ENCODE measurements at regions not wholly inside any gene's neighbourhood (a gene's known extent, or its start where the extent isn't known, plus 50 kb on each side); places are given as distances from the start of the nearest gene placed in this dataset.
"Not testable (repeated sequence)": the region's sequence is repeated elsewhere in the genome, so short reads cannot be mapped to it uniquely, and the experiment has no call there.

DNA sequence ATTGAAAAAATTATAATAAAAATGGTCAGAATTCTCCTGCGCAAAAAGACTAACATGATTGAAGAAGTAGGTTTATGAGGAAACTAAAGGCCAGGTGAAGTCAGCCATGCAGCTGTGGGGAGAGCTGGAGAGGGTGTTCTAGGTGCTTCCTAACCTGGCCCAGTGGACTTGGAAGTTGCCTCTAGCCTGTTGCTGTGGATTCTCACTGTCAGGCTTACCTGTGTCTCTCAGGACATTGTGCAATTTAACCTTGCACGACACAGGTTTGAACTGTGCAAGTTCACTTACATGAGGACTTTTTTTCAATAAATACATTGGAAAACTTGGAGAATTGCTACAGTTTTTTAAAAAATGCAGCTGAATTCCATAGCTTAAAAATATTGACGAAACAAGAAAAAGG lies 266.4 kb downstream of the CXCL12 start:
- TF ChIP-seq, protein P1, sequence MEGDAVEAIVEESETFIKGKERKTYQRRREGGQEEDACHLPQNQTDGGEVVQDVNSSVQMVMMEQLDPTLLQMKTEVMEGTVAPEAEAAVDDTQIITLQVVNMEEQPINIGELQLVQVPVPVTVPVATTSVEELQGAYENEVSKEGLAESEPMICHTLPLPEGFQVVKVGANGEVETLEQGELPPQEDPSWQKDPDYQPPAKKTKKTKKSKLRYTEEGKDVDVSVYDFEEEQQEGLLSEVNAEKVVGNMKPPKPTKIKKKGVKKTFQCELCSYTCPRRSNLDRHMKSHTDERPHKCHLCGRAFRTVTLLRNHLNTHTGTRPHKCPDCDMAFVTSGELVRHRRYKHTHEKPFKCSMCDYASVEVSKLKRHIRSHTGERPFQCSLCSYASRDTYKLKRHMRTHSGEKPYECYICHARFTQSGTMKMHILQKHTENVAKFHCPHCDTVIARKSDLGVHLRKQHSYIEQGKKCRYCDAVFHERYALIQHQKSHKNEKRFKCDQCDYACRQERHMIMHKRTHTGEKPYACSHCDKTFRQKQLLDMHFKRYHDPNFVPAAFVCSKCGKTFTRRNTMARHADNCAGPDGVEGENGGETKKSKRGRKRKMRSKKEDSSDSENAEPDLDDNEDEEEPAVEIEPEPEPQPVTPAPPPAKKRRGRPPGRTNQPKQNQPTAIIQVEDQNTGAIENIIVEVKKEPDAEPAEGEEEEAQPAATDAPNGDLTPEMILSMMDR (IDR thresholded peaks at IDR 0.05; ENCODE audit: insufficient read depth, low read length, poor library complexity, severe bottlenecking): no peak
- no peak overlapping the region for H3K4me3 ChIP-seq (ENCODE audit: low read depth, low read length)
- DNase-seq (ENCODE audit: low read depth): no peak
- H3K27me3 ChIP-seq (ENCODE audit: control insufficient read depth, insufficient read depth, low read length): no peaks in the 10 kb centered on the region
- H3K36me3 ChIP-seq (ENCODE audit: control insufficient read depth, insufficient read depth, low read length): no peaks in the 10 kb centered on the region

DNA sequence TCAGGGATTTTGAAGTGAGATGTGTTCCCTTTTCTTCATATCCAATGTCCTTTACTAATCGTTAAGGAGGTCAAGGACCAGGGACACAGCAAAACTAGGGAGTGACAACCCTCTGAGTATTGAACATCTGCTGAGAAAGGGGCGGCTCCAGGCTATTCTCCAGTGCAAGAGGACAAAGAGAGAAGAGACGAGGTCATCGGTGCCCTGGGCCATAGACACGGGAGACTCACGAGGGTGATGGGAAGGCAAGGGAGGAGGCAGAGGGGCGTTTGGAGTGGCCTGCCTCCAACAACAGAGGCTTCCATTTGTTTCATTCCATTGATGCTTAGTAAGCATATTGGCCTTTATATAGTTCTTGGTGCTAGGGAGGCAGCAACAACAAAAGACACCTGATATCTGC lies 268.4 kb downstream of the CXCL12 start:
- no peak overlapping the region for H3K4me3 ChIP-seq (ENCODE audit: low read depth, low read length)
- TF ChIP-seq, protein P1 (IDR thresholded peaks at IDR 0.05; ENCODE audit: insufficient read depth, low read length, poor library complexity, severe bottlenecking): no peak
- H3K36me3 ChIP-seq (ENCODE audit: control insufficient read depth, insufficient read depth, low read length): no peaks in the 10 kb centered on the region
- H3K27me3 ChIP-seq (ENCODE audit: control insufficient read depth, insufficient read depth, low read length): no peaks in the 10 kb centered on the region
- DNase-seq (ENCODE audit: low read depth): no peak

DNA sequence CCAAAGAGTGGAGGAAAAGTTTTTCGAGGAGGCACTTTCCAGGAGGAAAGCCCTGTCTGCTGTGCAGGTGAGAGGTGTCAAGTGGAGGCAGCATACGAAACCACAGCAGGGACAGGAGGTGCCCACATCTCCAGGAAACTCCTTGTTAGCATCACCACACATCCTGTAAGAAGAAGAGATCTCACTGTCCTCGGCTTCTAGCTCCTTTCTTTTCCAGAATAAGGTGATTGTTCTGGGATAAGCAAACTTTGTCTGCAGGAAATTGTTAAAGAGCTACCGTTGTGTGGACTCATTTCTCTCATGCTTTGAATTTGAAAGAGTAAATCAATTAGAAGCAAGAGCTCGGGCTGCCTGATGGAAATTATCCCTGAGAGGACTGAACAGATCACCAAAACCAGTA lies 269.4 kb downstream of the CXCL12 start:
- Histone ChIP-seq H3K4me3 (ENCODE audit: low read depth, low read length) (no peak overlapping the region), H3K27me3 (ENCODE audit: control insufficient read depth, insufficient read depth, low read length) (no peaks in the 10 kb centered on the region), H3K36me3 (ENCODE audit: control insufficient read depth, insufficient read depth, low read length) (no peaks in the 10 kb centered on the region)
- TF ChIP-seq, protein P1 (IDR thresholded peaks at IDR 0.05; ENCODE audit: insufficient read depth, low read length, poor library complexity, severe bottlenecking): no peak
- no peak for DNase-seq (ENCODE audit: low read depth)

DNA sequence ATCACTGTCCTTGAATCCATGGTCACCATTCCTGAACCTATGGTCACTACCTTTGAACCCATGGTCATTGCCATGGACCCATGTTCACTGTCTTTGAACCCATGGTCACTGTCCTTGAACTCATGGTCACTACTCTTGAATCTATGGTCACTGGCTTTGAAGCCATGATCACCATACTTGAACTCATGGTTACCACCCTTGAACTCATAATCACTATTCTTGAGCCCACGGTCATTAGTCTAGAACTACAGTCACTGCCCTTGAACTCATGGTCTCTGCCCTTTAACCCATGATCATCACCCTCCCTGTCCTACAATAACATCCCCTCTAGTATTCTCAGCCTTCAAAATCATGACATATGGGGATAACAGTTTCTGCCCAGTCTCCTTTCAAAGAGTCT lies 270.5 kb downstream of the CXCL12 start:
- TF ChIP-seq, protein P1 (IDR thresholded peaks at IDR 0.05; ENCODE audit: insufficient read depth, low read length, poor library complexity, severe bottlenecking): no peak
- no peaks in the 10 kb centered on the region for H3K36me3 ChIP-seq (ENCODE audit: control insufficient read depth, insufficient read depth, low read length)
- no peak for DNase-seq (ENCODE audit: low read depth)

DNA sequence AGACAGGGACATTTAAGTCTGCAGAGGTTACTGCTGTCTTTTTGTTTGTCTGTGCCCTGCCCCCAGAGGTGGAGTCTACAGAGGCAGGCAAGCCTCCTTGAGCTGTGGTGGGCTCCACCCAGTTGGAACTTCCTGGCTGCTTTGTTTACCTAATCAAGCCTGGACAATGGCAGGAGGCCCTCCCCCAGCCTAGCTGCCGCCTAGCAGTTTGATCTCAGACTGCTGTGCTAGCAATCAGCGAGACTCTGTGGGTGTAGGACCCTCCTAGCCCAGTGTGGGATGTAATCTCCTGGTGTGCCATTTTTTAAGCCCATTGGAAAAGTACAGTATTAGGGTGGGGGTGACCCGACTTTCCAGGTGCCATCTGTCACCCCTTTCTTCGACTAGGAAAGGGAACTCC lies 272.6 kb downstream of the CXCL12 start:
- DNase-seq (ENCODE audit: low read depth); H3K27me3 ChIP-seq (ENCODE audit: control insufficient read depth, insufficient read depth, low read length); H3K36me3 ChIP-seq (ENCODE audit: control insufficient read depth, insufficient read depth, low read length); H3K4me3 ChIP-seq (ENCODE audit: low read depth, low read length): not testable (repeated sequence)

More for the DNA sequence above, 270.5 kb downstream of the CXCL12 start:
- H3K27me3 ChIP-seq (ENCODE audit: control insufficient read depth, insufficient read depth, low read length): no peaks in the 10 kb centered on the region
- H3K4me3 ChIP-seq (ENCODE audit: low read depth, low read length): no peak overlapping the region

DNA sequence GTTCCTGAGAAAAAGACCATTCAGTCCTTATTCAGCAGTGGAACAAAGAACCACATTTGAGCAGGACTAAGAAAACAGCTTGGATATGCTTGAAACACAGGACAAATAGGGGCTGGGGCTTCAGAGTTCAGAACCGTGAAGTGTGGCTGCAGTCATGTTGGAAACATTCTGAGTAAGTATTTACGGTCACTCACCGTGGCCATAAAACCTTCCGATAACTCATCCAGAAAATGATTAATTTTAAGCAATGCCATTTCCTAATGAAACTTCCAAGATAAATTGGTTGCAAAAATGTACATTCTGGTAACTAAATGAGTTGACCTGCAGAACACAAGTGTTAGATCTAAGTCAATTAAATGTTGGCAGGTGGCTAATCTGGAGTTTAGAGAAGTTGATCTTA lies 279.2 kb downstream of the CXCL12 start:
- Histone ChIP-seq H3K4me3 (ENCODE audit: low read depth, low read length) (no peak overlapping the region), H3K36me3 (ENCODE audit: control insufficient read depth, insufficient read depth, low read length) (no peaks in the 10 kb centered on the region), H3K27me3 (ENCODE audit: control insufficient read depth, insufficient read depth, low read length) (no peaks in the 10 kb centered on the region)
- peak; percentile 19 for DNase-seq (ENCODE audit: low read depth)
- TF ChIP-seq, protein P1 (IDR thresholded peaks at IDR 0.05; ENCODE audit: insufficient read depth, low read length, poor library complexity, severe bottlenecking): no peak

Measured in kidney epithelial cell (primary cell).